ENCODE measurements at regions not wholly inside any gene's neighbourhood (a gene's known extent, or its start where the extent isn't known, plus 50 kb on each side); places are given as distances from the start of the nearest gene placed in this dataset.

DNA sequence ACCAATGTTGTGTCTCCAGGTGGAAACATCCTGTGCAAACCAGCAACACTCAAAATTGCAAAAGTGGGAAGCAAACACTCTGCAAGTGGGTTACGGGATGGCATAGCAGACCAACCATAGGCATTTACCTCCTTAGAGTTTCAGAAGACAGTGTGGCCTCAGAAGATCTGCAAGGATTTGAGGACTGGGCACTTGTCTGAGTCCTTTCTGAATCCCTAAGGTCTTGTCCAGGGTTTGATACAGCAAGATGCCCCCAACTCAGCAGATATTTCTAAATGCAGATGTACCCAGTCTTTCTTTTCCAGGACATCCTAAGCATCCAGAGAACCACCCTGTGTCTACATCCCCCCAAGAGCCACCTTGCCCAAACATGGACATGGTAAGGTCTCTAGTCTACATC is 51.7 kb upstream of the SHANK2 start:
- POLR2A ChIA-PET = no interaction called here

DNA sequence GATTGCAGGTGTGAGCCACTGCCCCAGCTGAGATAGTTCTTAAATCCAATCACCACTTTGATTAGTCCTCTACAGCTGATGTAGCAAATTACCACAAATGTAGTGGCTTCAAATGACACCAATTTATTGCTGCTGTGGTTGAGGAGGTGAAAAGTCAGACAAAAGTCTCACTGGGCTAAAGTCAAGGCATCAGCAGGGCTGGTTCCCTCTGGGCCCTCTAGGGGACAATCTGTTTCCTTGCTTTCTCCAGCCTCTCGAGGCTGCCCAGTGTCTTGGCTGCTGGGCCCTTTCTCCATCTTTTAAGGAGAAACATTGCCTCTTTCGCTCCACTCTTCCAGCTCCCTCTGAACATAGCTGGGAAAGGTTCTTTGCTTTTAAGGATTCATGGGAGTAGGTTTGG is 50.5 kb upstream of the SHANK2 start:
- ChIA-PET POLR2A (no interaction called here), CTCF (no interaction called here)
- Histone ChIP-seq H3K27ac (ENCODE audit: extremely low read depth, low read depth, low read length) (no peak overlapping the region), H3K4me3 (ENCODE audit: low read depth, low read length) (no peak overlapping the region), H3K36me3 (ENCODE audit: control insufficient read depth in 2 of 2, insufficient read depth in 1 of 2, low read length in 2 of 2) (no peaks in the 10 kb centered on the region), H3K4me1 (ENCODE audit: control insufficient read depth, insufficient read depth, low read length) (no peaks in the 10 kb centered on the region), H3K9me3 (ENCODE audit: control insufficient read depth, insufficient read depth, low read depth, low read length) (no peaks in the 10 kb centered on the region)
- TF ChIP-seq ZNF169 (tag by site-specific recombination; IDR thresholded peaks at IDR 0.05) = no peak
- no peak for TF ChIP-seq ZNF223 (tag by site-specific recombination; IDR thresholded peaks at IDR 0.05)
- no peak for TF ChIP-seq ZNF266 (tag by site-specific recombination; IDR thresholded peaks at IDR 0.05; ENCODE audit: low read depth)
- no peak for TF ChIP-seq ZNF792 (tag by site-specific recombination; IDR thresholded peaks at IDR 0.05)
- no peak for TF ChIP-seq ZNF302 (tag by site-specific recombination; IDR thresholded peaks at IDR 0.05; ENCODE audit: low read depth)
- TF ChIP-seq ZNF221 (tag by site-specific recombination; IDR thresholded peaks at IDR 0.05; ENCODE audit: borderline replicate concordance) = no peak
- no peak for TF ChIP-seq GLI4 (tag by site-specific recombination; IDR thresholded peaks at IDR 0.05)
- no peak for TF ChIP-seq ZBTB17 (tag by site-specific recombination; IDR thresholded peaks at IDR 0.05)
- TF ChIP-seq HOXC10 (CRISPR knock-in tag; IDR thresholded peaks at IDR 0.05) = no peak
- TF ChIP-seq, protein P1, sequence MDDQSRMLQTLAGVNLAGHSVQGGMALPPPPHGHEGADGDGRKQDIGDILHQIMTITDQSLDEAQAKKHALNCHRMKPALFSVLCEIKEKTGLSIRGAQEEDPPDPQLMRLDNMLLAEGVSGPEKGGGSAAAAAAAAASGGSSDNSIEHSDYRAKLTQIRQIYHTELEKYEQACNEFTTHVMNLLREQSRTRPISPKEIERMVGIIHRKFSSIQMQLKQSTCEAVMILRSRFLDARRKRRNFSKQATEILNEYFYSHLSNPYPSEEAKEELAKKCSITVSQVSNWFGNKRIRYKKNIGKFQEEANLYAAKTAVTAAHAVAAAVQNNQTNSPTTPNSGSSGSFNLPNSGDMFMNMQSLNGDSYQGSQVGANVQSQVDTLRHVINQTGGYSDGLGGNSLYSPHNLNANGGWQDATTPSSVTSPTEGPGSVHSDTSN (CRISPR knock-in tag; IDR thresholded peaks at IDR 0.05) = no peak
- no peak for TF ChIP-seq ZNF76 (tag by site-specific recombination; IDR thresholded peaks at IDR 0.05; ENCODE audit: borderline replicate concordance, low read depth)
- TF ChIP-seq ZFP3 (tag by site-specific recombination; IDR thresholded peaks at IDR 0.05; ENCODE audit: low read depth) = no peak
- TF ChIP-seq, protein P2, sequence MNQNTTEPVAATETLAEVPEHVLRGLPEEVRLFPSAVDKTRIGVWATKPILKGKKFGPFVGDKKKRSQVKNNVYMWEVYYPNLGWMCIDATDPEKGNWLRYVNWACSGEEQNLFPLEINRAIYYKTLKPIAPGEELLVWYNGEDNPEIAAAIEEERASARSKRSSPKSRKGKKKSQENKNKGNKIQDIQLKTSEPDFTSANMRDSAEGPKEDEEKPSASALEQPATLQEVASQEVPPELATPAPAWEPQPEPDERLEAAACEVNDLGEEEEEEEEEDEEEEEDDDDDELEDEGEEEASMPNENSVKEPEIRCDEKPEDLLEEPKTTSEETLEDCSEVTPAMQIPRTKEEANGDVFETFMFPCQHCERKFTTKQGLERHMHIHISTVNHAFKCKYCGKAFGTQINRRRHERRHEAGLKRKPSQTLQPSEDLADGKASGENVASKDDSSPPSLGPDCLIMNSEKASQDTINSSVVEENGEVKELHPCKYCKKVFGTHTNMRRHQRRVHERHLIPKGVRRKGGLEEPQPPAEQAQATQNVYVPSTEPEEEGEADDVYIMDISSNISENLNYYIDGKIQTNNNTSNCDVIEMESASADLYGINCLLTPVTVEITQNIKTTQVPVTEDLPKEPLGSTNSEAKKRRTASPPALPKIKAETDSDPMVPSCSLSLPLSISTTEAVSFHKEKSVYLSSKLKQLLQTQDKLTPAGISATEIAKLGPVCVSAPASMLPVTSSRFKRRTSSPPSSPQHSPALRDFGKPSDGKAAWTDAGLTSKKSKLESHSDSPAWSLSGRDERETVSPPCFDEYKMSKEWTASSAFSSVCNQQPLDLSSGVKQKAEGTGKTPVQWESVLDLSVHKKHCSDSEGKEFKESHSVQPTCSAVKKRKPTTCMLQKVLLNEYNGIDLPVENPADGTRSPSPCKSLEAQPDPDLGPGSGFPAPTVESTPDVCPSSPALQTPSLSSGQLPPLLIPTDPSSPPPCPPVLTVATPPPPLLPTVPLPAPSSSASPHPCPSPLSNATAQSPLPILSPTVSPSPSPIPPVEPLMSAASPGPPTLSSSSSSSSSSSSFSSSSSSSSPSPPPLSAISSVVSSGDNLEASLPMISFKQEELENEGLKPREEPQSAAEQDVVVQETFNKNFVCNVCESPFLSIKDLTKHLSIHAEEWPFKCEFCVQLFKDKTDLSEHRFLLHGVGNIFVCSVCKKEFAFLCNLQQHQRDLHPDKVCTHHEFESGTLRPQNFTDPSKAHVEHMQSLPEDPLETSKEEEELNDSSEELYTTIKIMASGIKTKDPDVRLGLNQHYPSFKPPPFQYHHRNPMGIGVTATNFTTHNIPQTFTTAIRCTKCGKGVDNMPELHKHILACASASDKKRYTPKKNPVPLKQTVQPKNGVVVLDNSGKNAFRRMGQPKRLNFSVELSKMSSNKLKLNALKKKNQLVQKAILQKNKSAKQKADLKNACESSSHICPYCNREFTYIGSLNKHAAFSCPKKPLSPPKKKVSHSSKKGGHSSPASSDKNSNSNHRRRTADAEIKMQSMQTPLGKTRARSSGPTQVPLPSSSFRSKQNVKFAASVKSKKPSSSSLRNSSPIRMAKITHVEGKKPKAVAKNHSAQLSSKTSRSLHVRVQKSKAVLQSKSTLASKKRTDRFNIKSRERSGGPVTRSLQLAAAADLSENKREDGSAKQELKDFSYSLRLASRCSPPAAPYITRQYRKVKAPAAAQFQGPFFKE (tag by site-specific recombination; IDR thresholded peaks at IDR 0.05; ENCODE audit: borderline replicate concordance) = no peak
- TF ChIP-seq ZBTB11 (tag by site-specific recombination; conservative IDR thresholded peaks at IDR 0.05; ENCODE audit: low read depth) = no peak
- no peak for TF ChIP-seq KLF7 (tag by site-specific recombination; IDR thresholded peaks at IDR 0.05; ENCODE audit: borderline replicate concordance)
- no peak for TF ChIP-seq HOXD13 (CRISPR knock-in tag; IDR thresholded peaks at IDR 0.05; ENCODE audit: borderline replicate concordance)
- no peak for TF ChIP-seq SP2 (tag by site-specific recombination; IDR thresholded peaks at IDR 0.05)
- no peak for TF ChIP-seq ATF2 (tag by site-specific recombination; IDR thresholded peaks at IDR 0.05; ENCODE audit: low read depth)
- TF ChIP-seq SCRT2 (tag by site-specific recombination; IDR thresholded peaks at IDR 0.05) = no peak

More for the DNA sequence above, 51.7 kb upstream of the SHANK2 start:
- H3K9me3 ChIP-seq (ENCODE audit: control insufficient read depth, insufficient read depth, low read depth, low read length) = no peaks in the 10 kb centered on the region
- H3K4me3 ChIP-seq (ENCODE audit: low read depth, low read length) = no peak overlapping the region
- H3K4me1 ChIP-seq (ENCODE audit: control insufficient read depth, insufficient read depth, low read length) = no peaks in the 10 kb centered on the region
- H3K36me3 ChIP-seq (ENCODE audit: control insufficient read depth in 2 of 2, insufficient read depth in 1 of 2, low read length in 2 of 2) = no peaks in the 10 kb centered on the region
- CTCF ChIA-PET = no interaction called here
- TF ChIP-seq ZNF169 (tag by site-specific recombination; IDR thresholded peaks at IDR 0.05) = no peak
- H3K27ac ChIP-seq (ENCODE audit: extremely low read depth, low read depth, low read length) = no peak overlapping the region
